ENCODE measurements at regions not wholly inside any gene's neighbourhood (a gene's known extent, or its start where the extent isn't known, plus 50 kb on each side); places are given as distances from the start of the nearest gene placed in this dataset.

DNA sequence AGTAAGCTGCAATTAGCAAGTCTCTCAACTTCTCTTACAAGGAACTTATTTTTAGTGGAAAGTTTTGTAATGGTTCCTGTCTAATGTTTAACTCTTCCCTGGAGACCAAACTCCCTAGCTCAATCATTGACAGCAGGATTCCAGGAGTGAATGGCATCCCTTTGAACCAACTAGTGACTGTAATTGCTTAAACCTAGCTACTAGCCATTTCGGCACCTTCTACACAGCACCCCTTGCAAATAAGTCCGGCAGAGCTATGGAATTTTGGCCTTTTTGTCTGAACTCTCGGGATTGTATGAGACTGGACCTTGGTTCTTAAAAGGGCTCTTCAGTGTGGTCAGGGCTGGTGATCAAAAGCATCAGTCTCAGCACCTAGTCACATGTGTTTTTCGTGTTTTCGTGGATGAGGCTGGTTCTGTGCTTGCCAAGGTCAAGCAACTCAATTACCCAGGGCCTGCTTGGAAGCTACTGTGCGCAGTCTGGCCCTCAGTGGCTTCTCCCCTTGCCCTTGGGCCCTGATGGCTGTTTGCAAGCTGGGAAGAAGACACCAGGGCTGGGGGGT, 135.3 kb upstream of the NEDD9 start (continued):
- TF ChIP-seq HNRNPK (IDR thresholded peaks at IDR 0.05; ENCODE audit: low read depth, low read length, poor library complexity, severe bottlenecking) (no peak), PRDM10 (CRISPR knock-in tag; IDR thresholded peaks at IDR 0.05; ENCODE audit: low read depth) (peak; percentile 68), ZSCAN31 (CRISPR knock-in tag; IDR thresholded peaks at IDR 0.05; ENCODE audit: low read depth) (peak; percentile 94; the same call in 1 of the 2 replicates), NCOR1 (IDR thresholded peaks at IDR 0.05; ENCODE audit: borderline replicate concordance, low read length) (peak; percentile 93; the same call in 1 of the 2 replicates), ZFX (CRISPR knock-in tag; IDR thresholded peaks at IDR 0.05; ENCODE audit: low read depth) (peak; percentile 92), ZNF646 (CRISPR knock-in tag; IDR thresholded peaks at IDR 0.05) (no peak), ZNF580 (CRISPR knock-in tag; IDR thresholded peaks at IDR 0.05; ENCODE audit: borderline replicate concordance, low read depth) (peak; percentile 81)
- TF ChIP-seq, protein P1, sequence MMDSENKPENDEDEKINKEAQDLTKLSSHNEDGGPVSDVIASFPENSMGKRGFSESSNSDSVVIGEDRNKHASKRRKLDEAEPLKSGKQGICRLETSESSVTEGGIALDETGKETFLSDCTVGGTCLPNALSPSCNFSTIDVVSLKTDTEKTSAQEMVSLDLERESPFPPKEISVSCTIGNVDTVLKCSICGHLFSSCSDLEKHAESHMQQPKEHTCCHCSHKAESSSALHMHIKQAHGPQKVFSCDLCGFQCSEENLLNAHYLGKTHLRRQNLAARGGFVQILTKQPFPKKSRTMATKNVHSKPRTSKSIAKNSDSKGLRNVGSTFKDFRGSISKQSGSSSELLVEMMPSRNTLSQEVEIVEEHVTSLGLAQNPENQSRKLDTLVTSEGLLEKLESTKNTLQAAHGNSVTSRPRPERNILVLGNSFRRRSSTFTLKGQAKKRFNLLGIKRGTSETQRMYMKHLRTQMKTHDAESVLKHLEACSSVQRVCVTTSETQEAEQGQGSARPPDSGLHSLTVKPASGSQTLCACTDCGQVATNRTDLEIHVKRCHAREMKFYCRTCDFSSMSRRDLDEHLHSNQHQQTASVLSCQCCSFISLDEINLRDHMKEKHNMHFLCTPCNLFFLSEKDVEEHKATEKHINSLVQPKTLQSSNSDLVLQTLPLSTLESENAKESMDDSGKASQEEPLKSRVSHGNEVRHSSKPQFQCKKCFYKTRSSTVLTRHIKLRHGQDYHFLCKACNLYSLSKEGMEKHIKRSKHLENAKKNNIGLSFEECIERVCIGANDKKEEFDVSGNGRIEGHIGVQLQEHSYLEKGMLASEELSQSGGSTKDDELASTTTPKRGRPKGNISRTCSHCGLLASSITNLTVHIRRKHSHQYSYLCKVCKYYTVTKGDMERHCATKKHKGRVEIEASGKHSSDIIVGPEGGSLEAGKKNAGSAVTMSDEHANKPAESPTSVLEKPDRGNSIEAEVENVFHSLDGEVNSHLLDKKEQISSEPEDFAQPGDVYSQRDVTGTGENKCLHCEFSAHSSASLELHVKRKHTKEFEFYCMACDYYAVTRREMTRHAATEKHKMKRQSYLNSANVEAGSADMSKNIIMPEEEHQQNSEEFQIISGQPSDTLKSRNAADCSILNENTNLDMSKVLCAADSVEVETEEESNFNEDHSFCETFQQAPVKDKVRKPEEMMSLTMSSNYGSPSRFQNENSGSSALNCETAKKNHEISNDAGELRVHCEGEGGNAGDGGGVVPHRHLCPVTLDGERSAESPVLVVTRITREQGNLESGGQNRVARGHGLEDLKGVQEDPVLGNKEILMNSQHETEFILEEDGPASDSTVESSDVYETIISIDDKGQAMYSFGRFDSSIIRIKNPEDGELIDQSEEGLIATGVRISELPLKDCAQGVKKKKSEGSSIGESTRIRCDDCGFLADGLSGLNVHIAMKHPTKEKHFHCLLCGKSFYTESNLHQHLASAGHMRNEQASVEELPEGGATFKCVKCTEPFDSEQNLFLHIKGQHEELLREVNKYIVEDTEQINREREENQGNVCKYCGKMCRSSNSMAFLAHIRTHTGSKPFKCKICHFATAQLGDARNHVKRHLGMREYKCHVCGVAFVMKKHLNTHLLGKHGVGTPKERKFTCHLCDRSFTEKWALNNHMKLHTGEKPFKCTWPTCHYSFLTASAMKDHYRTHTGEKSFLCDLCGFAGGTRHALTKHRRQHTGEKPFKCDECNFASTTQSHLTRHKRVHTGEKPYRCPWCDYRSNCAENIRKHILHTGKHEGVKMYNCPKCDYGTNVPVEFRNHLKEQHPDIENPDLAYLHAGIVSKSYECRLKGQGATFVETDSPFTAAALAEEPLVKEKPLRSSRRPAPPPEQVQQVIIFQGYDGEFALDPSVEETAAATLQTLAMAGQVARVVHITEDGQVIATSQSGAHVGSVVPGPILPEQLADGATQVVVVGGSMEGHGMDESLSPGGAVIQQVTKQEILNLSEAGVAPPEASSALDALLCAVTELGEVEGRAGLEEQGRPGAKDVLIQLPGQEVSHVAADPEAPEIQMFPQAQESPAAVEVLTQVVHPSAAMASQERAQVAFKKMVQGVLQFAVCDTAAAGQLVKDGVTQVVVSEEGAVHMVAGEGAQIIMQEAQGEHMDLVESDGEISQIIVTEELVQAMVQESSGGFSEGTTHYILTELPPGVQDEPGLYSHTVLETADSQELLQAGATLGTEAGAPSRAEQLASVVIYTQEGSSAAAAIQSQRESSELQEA (CRISPR knock-in tag; IDR thresholded peaks at IDR 0.05; ENCODE audit: not compliant biosample characterization), result no peak

Data from HepG2 (cell line).